ENCODE measurements at regions not wholly inside any gene's neighbourhood (a gene's known extent, or its start where the extent isn't known, plus 50 kb on each side); places are given as distances from the start of the nearest gene placed in this dataset.

- Histone ChIP-seq H3K27ac (ENCODE audit: low read length, poor library complexity, severe bottlenecking) (no peak overlapping the region), H3K4me1 (ENCODE audit: control insufficient read depth, insufficient read depth, low read depth, low read length) (no peaks in the 10 kb centered on the region), H3K4me3 (ENCODE audit: insufficient read depth in 1 of 2, low read depth in 1 of 2, low read length in 2 of 2) (no peak overlapping the region), H3K4me2 (ENCODE audit: low read length, poor library complexity, severe bottlenecking) (no peak overlapping the region), H3K14ac (ENCODE audit: low read length in 2 of 2) (no peak overlapping the region), H3K23ac (ENCODE audit: low read length in 2 of 2) (no peak overlapping the region), H3K27me3 (ENCODE audit: control insufficient read depth in 1 of 2, insufficient read depth in 1 of 2, low read length in 2 of 2) (no peaks in the 10 kb centered on the region), H3K9me3 (ENCODE audit: control insufficient read depth, low read length) (peaks cover 5% of the 10 kb centered on the region), H2AK5ac (ENCODE audit: low read length, severe bottlenecking) (no peak overlapping the region), H3K9ac (ENCODE audit: low read length) (no peak overlapping the region), H2BK15ac (ENCODE audit: low read depth, poor library complexity, severe bottlenecking) (no peak overlapping the region), H2BK120ac (ENCODE audit: low read depth, low read length) (no peak overlapping the region), H2AFZ (ENCODE audit: low read depth, low read length) (no peak overlapping the region), H3K18ac (ENCODE audit: low read depth in 1 of 2, low read length in 2 of 2) (no peak overlapping the region), H3K79me1 (replicated peaks; ENCODE audit: low read length, poor library complexity, severe bottlenecking) (no peaks in the 10 kb centered on the region), H4K91ac (ENCODE audit: low read length) (no peak overlapping the region), H4K8ac (ENCODE audit: low read length) (no peak overlapping the region), H3K4ac (ENCODE audit: low read depth in 1 of 2, low read length in 2 of 2) (no peak overlapping the region), H2BK12ac (ENCODE audit: low read length in 2 of 2) (peak overlapping the region in 1 of 2 experiments; percentile 3), H2BK5ac (ENCODE audit: low read depth, low read length, poor library complexity, severe bottlenecking) (no peak overlapping the region), H3K36me3 (ENCODE audit: control insufficient read depth in 1 of 2, insufficient read depth in 2 of 2, low read depth in 1 of 2, low read length in 2 of 2) (no peaks in the 10 kb centered on the region)
- DNase-seq: no peak
- WGBS: 100% methylated on average over 2 of the region's 3 CpGs
Observed at GRCh38 chr2:223508372-223508771, 93.8 kb downstream of the SCG2 start.

- Histone ChIP-seq H3K79me1 (replicated peaks; ENCODE audit: low read length, poor library complexity, severe bottlenecking) (no peaks in the 10 kb centered on the region), H3K9ac (ENCODE audit: low read length) (no peak overlapping the region), H3K4me2 (ENCODE audit: low read length, poor library complexity, severe bottlenecking) (no peak overlapping the region), H3K23ac (ENCODE audit: low read length in 2 of 2) (no peak overlapping the region), H2BK12ac (ENCODE audit: low read length in 2 of 2) (no peak overlapping the region), H3K4ac (ENCODE audit: low read depth in 1 of 2, low read length in 2 of 2) (no peak overlapping the region), H2BK5ac (ENCODE audit: low read depth, low read length, poor library complexity, severe bottlenecking) (no peak overlapping the region), H3K4me1 (ENCODE audit: control insufficient read depth, insufficient read depth, low read depth, low read length) (no peaks in the 10 kb centered on the region), H3K27me3 (ENCODE audit: control insufficient read depth in 1 of 2, insufficient read depth in 1 of 2, low read length in 2 of 2) (no peaks in the 10 kb centered on the region), H3K27ac (ENCODE audit: low read length, poor library complexity, severe bottlenecking) (no peak overlapping the region), H3K4me3 (ENCODE audit: insufficient read depth in 1 of 2, low read depth in 1 of 2, low read length in 2 of 2) (no peak overlapping the region), H4K8ac (ENCODE audit: low read length) (no peak overlapping the region), H3K18ac (ENCODE audit: low read depth in 1 of 2, low read length in 2 of 2) (no peak overlapping the region), H3K9me3 (ENCODE audit: control insufficient read depth, low read length) (no peaks in the 10 kb centered on the region), H4K91ac (ENCODE audit: low read length) (no peak overlapping the region), H2AFZ (ENCODE audit: low read depth, low read length) (no peak overlapping the region), H2BK15ac (ENCODE audit: low read depth, poor library complexity, severe bottlenecking) (no peak overlapping the region), H3K14ac (ENCODE audit: low read length in 2 of 2) (no peak overlapping the region), H2AK5ac (ENCODE audit: low read length, severe bottlenecking) (no peak overlapping the region), H2BK120ac (ENCODE audit: low read depth, low read length) (no peak overlapping the region), H3K36me3 (ENCODE audit: control insufficient read depth in 1 of 2, insufficient read depth in 2 of 2, low read depth in 1 of 2, low read length in 2 of 2) (no peaks in the 10 kb centered on the region)
- no peak for DNase-seq
- 98% methylated on average over 3 of the region's 4 CpGs for WGBS
Observed at GRCh38 chr2:223510713-223511112, 91.4 kb downstream of the SCG2 start.

DNA sequence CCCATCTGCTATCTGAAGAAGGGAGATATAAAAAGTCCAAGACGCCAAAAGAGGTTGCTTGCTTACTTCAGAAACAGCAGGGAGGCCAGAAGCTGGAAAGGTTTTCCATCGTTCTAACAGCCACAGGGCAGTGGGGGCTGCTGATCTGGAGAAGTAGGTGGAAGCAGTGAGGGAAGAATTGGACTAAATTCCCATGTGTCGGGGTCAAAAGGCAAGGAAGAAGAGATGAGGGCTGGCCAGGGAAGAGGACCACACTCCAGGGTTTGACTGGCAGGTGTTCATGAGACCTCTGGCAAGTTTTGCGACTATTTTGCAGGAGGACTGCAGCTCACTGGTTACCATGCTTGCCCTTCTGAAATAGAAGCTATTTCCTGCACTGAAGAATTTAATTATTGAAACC, 91.0 kb downstream of the SCG2 start:
- no peak overlapping the region for H4K8ac ChIP-seq (ENCODE audit: low read length)
- H4K91ac ChIP-seq (ENCODE audit: low read length): no peak overlapping the region
- H3K14ac ChIP-seq (ENCODE audit: low read length in 2 of 2): no peak overlapping the region
- no peak overlapping the region for H2BK12ac ChIP-seq (ENCODE audit: low read length in 2 of 2)
- DNase-seq: no peak
- no peak overlapping the region for H2AK5ac ChIP-seq (ENCODE audit: low read length, severe bottlenecking)
- H3K4ac ChIP-seq (ENCODE audit: low read depth in 1 of 2, low read length in 2 of 2): no peak overlapping the region
- no peak overlapping the region for H2BK15ac ChIP-seq (ENCODE audit: low read depth, poor library complexity, severe bottlenecking)
- WGBS: 92% methylated on average over 4 of the region's 4 CpGs
- H3K9me3 ChIP-seq (ENCODE audit: control insufficient read depth, low read length): no peaks in the 10 kb centered on the region
- no peak overlapping the region for H2BK120ac ChIP-seq (ENCODE audit: low read depth, low read length)
- no peak overlapping the region for H3K27ac ChIP-seq (ENCODE audit: low read length, poor library complexity, severe bottlenecking)
- H3K4me2 ChIP-seq (ENCODE audit: low read length, poor library complexity, severe bottlenecking): no peak overlapping the region
- H3K36me3 ChIP-seq (ENCODE audit: control insufficient read depth in 1 of 2, insufficient read depth in 2 of 2, low read depth in 1 of 2, low read length in 2 of 2): no peaks in the 10 kb centered on the region
- H3K18ac ChIP-seq (ENCODE audit: low read depth in 1 of 2, low read length in 2 of 2): no peak overlapping the region
- H3K79me1 ChIP-seq (replicated peaks; ENCODE audit: low read length, poor library complexity, severe bottlenecking): no peaks in the 10 kb centered on the region
- H3K4me1 ChIP-seq (ENCODE audit: control insufficient read depth, insufficient read depth, low read depth, low read length): no peaks in the 10 kb centered on the region
- H2AFZ ChIP-seq (ENCODE audit: low read depth, low read length): no peak overlapping the region
- H3K27me3 ChIP-seq (ENCODE audit: control insufficient read depth in 1 of 2, insufficient read depth in 1 of 2, low read length in 2 of 2): no peaks in the 10 kb centered on the region
- no peak overlapping the region for H3K23ac ChIP-seq (ENCODE audit: low read length in 2 of 2)
- H2BK5ac ChIP-seq (ENCODE audit: low read depth, low read length, poor library complexity, severe bottlenecking): no peak overlapping the region
- H3K9ac ChIP-seq (ENCODE audit: low read length): no peak overlapping the region
- H3K4me3 ChIP-seq (ENCODE audit: insufficient read depth in 1 of 2, low read depth in 1 of 2, low read length in 2 of 2): no peak overlapping the region

DNA sequence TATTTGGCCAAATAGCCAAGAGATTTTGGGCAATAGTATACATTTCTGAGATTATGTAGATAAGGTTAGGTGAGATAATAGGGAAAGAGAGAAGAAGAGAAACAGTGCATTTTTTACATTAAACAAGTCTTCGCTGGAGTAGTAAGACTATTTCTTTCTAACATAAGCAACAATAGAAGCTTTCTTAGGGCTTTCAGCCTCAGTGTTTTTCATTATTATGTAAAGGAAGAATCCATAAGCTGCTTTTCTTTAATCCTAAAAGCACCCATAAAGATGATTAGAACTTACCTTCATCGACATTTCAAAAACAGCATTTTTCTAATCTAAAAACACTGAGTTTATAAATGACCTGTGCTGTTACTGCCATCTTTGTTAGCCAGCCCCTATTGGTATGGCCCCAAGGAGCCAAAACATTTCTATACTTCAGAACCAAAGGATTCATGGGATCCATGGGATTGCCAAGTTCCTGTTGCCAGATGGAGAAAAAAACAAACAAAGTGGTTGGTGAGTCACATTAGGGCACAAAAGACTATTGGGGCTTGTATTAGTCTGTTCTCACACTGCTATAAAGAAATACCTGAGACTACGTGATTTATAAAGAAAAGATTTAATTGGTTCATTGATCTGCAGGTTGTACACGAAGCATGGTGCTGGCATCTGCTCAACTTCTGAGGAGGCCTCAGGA, 88.2 kb downstream of the SCG2 start:
- Histone ChIP-seq H2BK15ac (ENCODE audit: low read depth, poor library complexity, severe bottlenecking) (no peak overlapping the region), H3K27ac (ENCODE audit: low read length, poor library complexity, severe bottlenecking) (no peak overlapping the region), H3K79me1 (replicated peaks; ENCODE audit: low read length, poor library complexity, severe bottlenecking) (no peaks in the 10 kb centered on the region), H2BK5ac (ENCODE audit: low read depth, low read length, poor library complexity, severe bottlenecking) (no peak overlapping the region), H3K36me3 (ENCODE audit: control insufficient read depth in 1 of 2, insufficient read depth in 2 of 2, low read depth in 1 of 2, low read length in 2 of 2) (no peaks in the 10 kb centered on the region), H2BK120ac (ENCODE audit: low read depth, low read length) (no peak overlapping the region), H3K18ac (ENCODE audit: low read depth in 1 of 2, low read length in 2 of 2) (no peak overlapping the region), H3K4me1 (ENCODE audit: control insufficient read depth, insufficient read depth, low read depth, low read length) (no peaks in the 10 kb centered on the region), H3K9me3 (ENCODE audit: control insufficient read depth, low read length) (no peaks in the 10 kb centered on the region), H4K91ac (ENCODE audit: low read length) (no peak overlapping the region), H3K4me3 (ENCODE audit: insufficient read depth in 1 of 2, low read depth in 1 of 2, low read length in 2 of 2) (no peak overlapping the region), H4K8ac (ENCODE audit: low read length) (no peak overlapping the region), H2BK12ac (ENCODE audit: low read length in 2 of 2) (no peak overlapping the region), H3K9ac (ENCODE audit: low read length) (no peak overlapping the region), H3K4ac (ENCODE audit: low read depth in 1 of 2, low read length in 2 of 2) (no peak overlapping the region), H3K23ac (ENCODE audit: low read length in 2 of 2) (no peak overlapping the region), H3K27me3 (ENCODE audit: control insufficient read depth in 1 of 2, insufficient read depth in 1 of 2, low read length in 2 of 2) (no peaks in the 10 kb centered on the region), H2AFZ (ENCODE audit: low read depth, low read length) (no peak overlapping the region), H2AK5ac (ENCODE audit: low read length, severe bottlenecking) (no peak overlapping the region), H3K4me2 (ENCODE audit: low read length, poor library complexity, severe bottlenecking) (no peak overlapping the region), H3K14ac (ENCODE audit: low read length in 2 of 2) (no peak overlapping the region)
- DNase-seq: peak; percentile 23
- WGBS: 92% methylated on average over 3 of the region's 4 CpGs

Measured in mesenchymal stem cell (in vitro differentiated cells and primary cell).